Spleen (tissue), 11 donors: ENCODE measurements at regions not wholly inside any gene's neighbourhood (a gene's known extent, or its start where the extent isn't known, plus 50 kb on each side); places are given as distances from the start of the nearest gene placed in this dataset.

Experiments
- DNase-seq: peaks from one replicate; pipeline ENCODE4 v3.0.0-alpha.2; 2020
- H3K27ac ChIP-seq, 8 donors: fragments of 200-600 bp; sonication (generic) in 7 of 8; 1 replicate in 4 of 8; 2 replicates in 4 of 8; pipeline versions ENCODE4 v1.5.0 to v1.8.0; 2016 to 2021; ENCODE audit warnings: inconsistent platforms in 4 of 8, mild to moderate bottlenecking in 4 of 8, moderate library complexity in 1 of 8
- H3K27me3 ChIP-seq, 7 donors: fragments of 200-600 bp; sonication (generic) in 6 of 7; replicated peaks in 1 of 7; 1 replicate in 4 of 7; 2 replicates in 3 of 7; pipeline versions ENCODE4 v1.5.0 to v1.8.0; 2016 to 2021; ENCODE audit warnings: inconsistent platforms in 3 of 7, mild to moderate bottlenecking in 1 of 7
- H3K36me3 ChIP-seq, 6 donors: fragments of 200-600 bp; sonication (generic) in 5 of 6; 1 replicate in 4 of 6; 2 replicates in 2 of 6; pipeline versions ENCODE4 v1.5.0 to v1.8.0; 2016 to 2021; ENCODE audit warnings: inconsistent platforms in 2 of 6
- H3K4me1 ChIP-seq, 6 donors: fragments of 200-600 bp; sonication (generic) in 5 of 6; 1 replicate in 3 of 6; 2 replicates in 3 of 6; pipeline versions ENCODE4 v1.5.0 to v1.8.0; 2016 to 2021; ENCODE audit warnings: inconsistent platforms in 3 of 6
- H3K4me3 ChIP-seq, 8 donors: fragments of 200-600 bp; sonication (generic) in 7 of 8; 1 replicate in 4 of 8; 2 replicates in 4 of 8; pipeline versions ENCODE4 v1.5.0 to v1.8.0; 2016 to 2021; ENCODE audit warnings: inconsistent platforms in 4 of 8, mild to moderate bottlenecking in 4 of 8, moderate library complexity in 2 of 8
- H3K9me3 ChIP-seq, 8 donors: fragments of 200-600 bp; sonication (generic) in 7 of 8; 1 replicate in 4 of 8; 2 replicates in 4 of 8; pipeline versions ENCODE4 v1.5.0 to v1.8.0; 2016 to 2021; ENCODE audit warnings: inconsistent platforms in 4 of 8
- POLR2A ChIP-seq, 3 donors: fragments of 450-650 bp; IDR thresholded peaks; one replicate each; pipeline ENCODE4 v1.5.1; 2017; ENCODE audit warnings: antibody characterized with exemption in 3 of 3, mild to moderate bottlenecking in 1 of 3
- POLR2AphosphoS5 ChIP-seq, 3 donors: sonication (generic); formaldehyde crosslinking; IDR thresholded peaks; one replicate each; pipeline ENCODE4 v1.5.1; 2017; ENCODE audit warnings: antibody characterized with exemption in 3 of 3
- WGBS, 5 donors: extraction: QIAGEN DNeasy Blood & Tissue Kit in 3 of 5; methylation state at CpG; one replicate each; pipeline versions ENCODE4 v1.1.5 to v1.1.7; 2013 to 2018; 5-methylcytosine and 5-hydroxymethylcytosine counted together
- intact Hi-C: fragments of 100-400 bp; cut with DNase I; formaldehyde crosslinking; loops from one replicate; pipeline ENCODE4 v1.15.0; 2023; ENCODE audit warnings: low total_unique reads
- TF ChIP-seq, protein P1 (sequence below), 11 experiments: fragments of 200-600 bp in 7 of 11; fragments of 450-650 bp in 4 of 11; sonication (generic) in 4 of 11; IDR thresholded peaks in 8 of 11; conservative IDR thresholded peaks in 3 of 11; 1 replicate in 7 of 11; 2 replicates in 4 of 11; pipeline versions ENCODE4 v1.4.0 to v1.8.0; 2016 to 2021; ENCODE audit warnings: antibody characterized with exemption in 11 of 11, inconsistent platforms in 4 of 11, mild to moderate bottlenecking in 1 of 11
- donor health status: healthy with polysubstance abuse.
- donor health status: DM: no; HTN: no; CAD: no; lungs with moderate emphysema.
- donor health status: DM: no; HTN: no; CAD: no.
- donor health status: Bipolar disorder and iron deficiency.
- donor health status: healthy.
- donor health status: DM: no; HTN: no; CAD: no.
- donor health status: DM: yes; HTN: yes; CAD: no.

DNA sequence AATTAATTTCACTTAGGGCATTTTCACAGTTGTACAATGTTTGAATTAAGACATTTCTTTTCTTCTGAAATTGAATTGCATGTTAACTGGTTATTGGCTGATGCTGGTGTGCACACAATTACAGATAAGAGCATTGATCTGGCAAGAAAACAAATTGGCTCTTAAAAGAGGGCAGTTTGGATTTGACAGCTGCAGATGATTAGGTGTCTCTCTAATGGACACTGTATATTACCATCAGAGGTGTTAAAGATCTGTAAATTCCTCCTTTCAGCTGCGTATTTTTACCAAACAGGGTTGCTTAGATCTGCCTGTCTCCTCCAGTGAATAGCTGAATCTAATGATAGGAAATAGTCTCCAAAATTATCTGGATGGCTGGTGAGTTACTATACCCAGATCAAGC lies 198.5 kb downstream of the BLID start:
- H3K36me3 ChIP-seq: no peaks in the 10 kb centered on the region
- WGBS, 5 donors: 81 to 91% (median 86%) methylated on average over 1 of the region's 1 CpG
- DNase-seq: no peak
- no peaks in the 10 kb centered on the region for H3K27me3 ChIP-seq
- TF ChIP-seq, protein P1, sequence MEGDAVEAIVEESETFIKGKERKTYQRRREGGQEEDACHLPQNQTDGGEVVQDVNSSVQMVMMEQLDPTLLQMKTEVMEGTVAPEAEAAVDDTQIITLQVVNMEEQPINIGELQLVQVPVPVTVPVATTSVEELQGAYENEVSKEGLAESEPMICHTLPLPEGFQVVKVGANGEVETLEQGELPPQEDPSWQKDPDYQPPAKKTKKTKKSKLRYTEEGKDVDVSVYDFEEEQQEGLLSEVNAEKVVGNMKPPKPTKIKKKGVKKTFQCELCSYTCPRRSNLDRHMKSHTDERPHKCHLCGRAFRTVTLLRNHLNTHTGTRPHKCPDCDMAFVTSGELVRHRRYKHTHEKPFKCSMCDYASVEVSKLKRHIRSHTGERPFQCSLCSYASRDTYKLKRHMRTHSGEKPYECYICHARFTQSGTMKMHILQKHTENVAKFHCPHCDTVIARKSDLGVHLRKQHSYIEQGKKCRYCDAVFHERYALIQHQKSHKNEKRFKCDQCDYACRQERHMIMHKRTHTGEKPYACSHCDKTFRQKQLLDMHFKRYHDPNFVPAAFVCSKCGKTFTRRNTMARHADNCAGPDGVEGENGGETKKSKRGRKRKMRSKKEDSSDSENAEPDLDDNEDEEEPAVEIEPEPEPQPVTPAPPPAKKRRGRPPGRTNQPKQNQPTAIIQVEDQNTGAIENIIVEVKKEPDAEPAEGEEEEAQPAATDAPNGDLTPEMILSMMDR (IDR thresholded peaks at IDR 0.05 in 8 of 11, conservative IDR thresholded peaks at IDR 0.05 in 3 of 11): no peak
- TF ChIP-seq POLR2A (IDR thresholded peaks at IDR 0.05) (no peak), POLR2AphosphoS5 (IDR thresholded peaks at IDR 0.05) (no peak)
- H3K4me3 ChIP-seq: no peak overlapping the region
- no peaks in the 10 kb centered on the region for H3K9me3 ChIP-seq
- no peak overlapping the region for H3K27ac ChIP-seq
- H3K4me1 ChIP-seq: no peaks in the 10 kb centered on the region
- intact Hi-C loops: no loop called here

DNA sequence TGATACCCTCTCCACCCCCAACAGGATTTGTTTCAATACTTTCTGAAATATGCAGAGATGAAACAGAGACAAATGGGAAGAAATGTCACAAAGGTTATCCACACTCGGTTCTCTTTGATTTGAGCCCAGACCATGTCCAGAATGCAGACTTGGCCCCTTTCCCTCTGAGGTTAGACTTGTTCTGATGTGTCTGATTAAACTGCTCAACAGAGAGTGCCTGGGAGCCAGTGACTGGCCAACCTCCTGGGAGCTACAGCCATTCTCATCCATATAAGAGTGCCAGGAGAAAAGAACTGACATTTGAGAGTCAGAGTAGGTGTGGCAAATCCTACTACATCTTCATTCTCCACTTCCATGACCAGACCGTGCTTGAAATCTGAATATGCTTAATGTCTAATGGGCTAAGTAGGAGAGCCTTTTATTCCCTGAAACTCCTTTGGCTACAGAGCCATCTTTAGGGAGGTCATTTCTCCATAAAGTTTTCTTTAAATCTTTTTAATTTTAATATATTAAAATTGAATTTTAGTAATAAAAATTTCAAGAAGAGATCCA lies 201.4 kb downstream of the BLID start:
- no peak for DNase-seq
- no peak overlapping the region for H3K4me3 ChIP-seq
- WGBS, 5 donors: 52 to 86% (median 73%) methylated on average over 2 of the region's 2 CpGs
- H3K27me3 ChIP-seq: no peaks in the 10 kb centered on the region
- no peak for TF ChIP-seq POLR2A (IDR thresholded peaks at IDR 0.05)
- no peak for TF ChIP-seq POLR2AphosphoS5 (IDR thresholded peaks at IDR 0.05)
- TF ChIP-seq, protein P1 (IDR thresholded peaks at IDR 0.05 in 8 of 11, conservative IDR thresholded peaks at IDR 0.05 in 3 of 11): no peak
- no peak overlapping the region for H3K27ac ChIP-seq
- intact Hi-C loops: no loop called here
- H3K9me3 ChIP-seq: no peaks in the 10 kb centered on the region
- no peaks in the 10 kb centered on the region for H3K4me1 ChIP-seq
- H3K36me3 ChIP-seq: no peaks in the 10 kb centered on the region

DNA sequence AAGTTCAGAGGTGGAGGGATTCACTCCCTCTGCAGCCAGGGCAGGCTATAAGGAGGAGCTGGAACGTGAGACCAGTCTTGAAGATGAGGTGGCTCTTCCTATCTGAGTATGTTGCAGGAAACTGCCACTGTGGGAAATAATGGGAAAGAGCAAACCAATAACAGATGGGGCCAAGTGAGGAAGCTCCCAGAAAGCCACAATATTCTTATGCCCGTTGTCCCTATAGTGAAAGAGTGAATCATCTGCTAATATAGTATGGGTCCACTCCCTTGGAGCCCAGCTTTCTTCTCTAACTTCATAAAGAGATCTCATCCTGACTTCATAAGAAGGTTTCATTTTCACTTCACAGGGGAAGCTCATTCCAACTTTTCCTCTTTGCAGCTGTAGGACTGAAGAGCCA lies 206.4 kb downstream of the BLID start:
- WGBS, 5 donors: 65 to 90% (median 69%) methylated on average over 2 of the region's 2 CpGs

DNA sequence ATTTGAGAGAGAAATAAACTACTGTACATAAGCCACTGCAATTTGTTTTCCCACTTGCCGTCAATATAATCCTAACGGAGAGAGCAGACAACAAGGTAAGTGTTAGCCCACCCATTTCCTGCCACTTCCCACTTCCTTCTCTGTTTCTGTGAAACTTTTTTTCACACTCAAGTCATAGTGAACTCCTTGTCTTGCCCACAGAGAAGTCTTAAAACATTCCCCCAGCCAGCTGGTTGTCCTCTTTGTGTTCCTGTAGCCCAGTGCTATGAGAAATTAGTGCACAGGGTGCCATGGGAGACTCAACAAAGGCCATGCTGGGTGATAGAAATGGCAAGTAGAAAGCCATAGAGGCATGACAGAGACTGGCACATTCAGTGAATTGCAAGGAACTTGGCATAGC lies 208.6 kb downstream of the BLID start:
- TF ChIP-seq POLR2A (IDR thresholded peaks at IDR 0.05): no peak
- no peak for TF ChIP-seq POLR2AphosphoS5 (IDR thresholded peaks at IDR 0.05)
- TF ChIP-seq, protein P1 (IDR thresholded peaks at IDR 0.05 in 8 of 11, conservative IDR thresholded peaks at IDR 0.05 in 3 of 11): no peak
- H3K4me1 ChIP-seq: peaks cover 0 to 5% (median 0%) of the 10 kb centered on the region in 6 donors
- WGBS, 5 donors: 6 to 20% (median 11%) methylated on average over 2 of the region's 2 CpGs
- H3K27ac ChIP-seq: no peak overlapping the region
- no peak for DNase-seq
- no peaks in the 10 kb centered on the region for H3K27me3 ChIP-seq
- intact Hi-C loops: no loop called here
- no peaks in the 10 kb centered on the region for H3K9me3 ChIP-seq
- H3K36me3 ChIP-seq: no peaks in the 10 kb centered on the region
- H3K4me3 ChIP-seq: no peak overlapping the region

More for the DNA sequence above, 206.4 kb downstream of the BLID start:
- TF ChIP-seq, protein P1 (IDR thresholded peaks at IDR 0.05 in 8 of 11, conservative IDR thresholded peaks at IDR 0.05 in 3 of 11): no peak
- no peak for TF ChIP-seq POLR2AphosphoS5 (IDR thresholded peaks at IDR 0.05)
- no peak for TF ChIP-seq POLR2A (IDR thresholded peaks at IDR 0.05)
- H3K27me3 ChIP-seq: no peaks in the 10 kb centered on the region
- intact Hi-C loops: no loop called here
- H3K27ac ChIP-seq: no peak overlapping the region
- DNase-seq: no peak
- H3K36me3 ChIP-seq: no peaks in the 10 kb centered on the region
- H3K9me3 ChIP-seq: no peaks in the 10 kb centered on the region
- no peaks in the 10 kb centered on the region for H3K4me1 ChIP-seq
- no peak overlapping the region for H3K4me3 ChIP-seq
